Uterus (tissue), 2 donors: ENCODE measurements at regions not wholly inside any gene's neighbourhood (a gene's known extent, or its start where the extent isn't known, plus 50 kb on each side); places are given as distances from the start of the nearest gene placed in this dataset.

Experiments used
- POLR2A ChIP-seq, 2 donors: fragments of 450-650 bp; IDR thresholded peaks; one replicate each; pipeline ENCODE4 v1.6.1; 2016; ENCODE audit warnings: antibody characterized with exemption in 2 of 2, mild to moderate bottlenecking in 1 of 2, moderate library complexity in 1 of 2
- TF ChIP-seq, protein P1 (sequence below), 4 experiments: fragments of 200-600 bp in 2 of 4; fragments of 450-650 bp in 2 of 4; sonication (generic) in 2 of 4; IDR thresholded peaks; one replicate each; pipeline ENCODE4 v1.5.1; 2016 to 2019; ENCODE audit warnings: antibody characterized with exemption in 4 of 4, mild to moderate bottlenecking in 2 of 4, moderate library complexity in 1 of 4

- TF ChIP-seq, protein P1, sequence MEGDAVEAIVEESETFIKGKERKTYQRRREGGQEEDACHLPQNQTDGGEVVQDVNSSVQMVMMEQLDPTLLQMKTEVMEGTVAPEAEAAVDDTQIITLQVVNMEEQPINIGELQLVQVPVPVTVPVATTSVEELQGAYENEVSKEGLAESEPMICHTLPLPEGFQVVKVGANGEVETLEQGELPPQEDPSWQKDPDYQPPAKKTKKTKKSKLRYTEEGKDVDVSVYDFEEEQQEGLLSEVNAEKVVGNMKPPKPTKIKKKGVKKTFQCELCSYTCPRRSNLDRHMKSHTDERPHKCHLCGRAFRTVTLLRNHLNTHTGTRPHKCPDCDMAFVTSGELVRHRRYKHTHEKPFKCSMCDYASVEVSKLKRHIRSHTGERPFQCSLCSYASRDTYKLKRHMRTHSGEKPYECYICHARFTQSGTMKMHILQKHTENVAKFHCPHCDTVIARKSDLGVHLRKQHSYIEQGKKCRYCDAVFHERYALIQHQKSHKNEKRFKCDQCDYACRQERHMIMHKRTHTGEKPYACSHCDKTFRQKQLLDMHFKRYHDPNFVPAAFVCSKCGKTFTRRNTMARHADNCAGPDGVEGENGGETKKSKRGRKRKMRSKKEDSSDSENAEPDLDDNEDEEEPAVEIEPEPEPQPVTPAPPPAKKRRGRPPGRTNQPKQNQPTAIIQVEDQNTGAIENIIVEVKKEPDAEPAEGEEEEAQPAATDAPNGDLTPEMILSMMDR (IDR thresholded peaks at IDR 0.05) = no peak
- TF ChIP-seq POLR2A (IDR thresholded peaks at IDR 0.05) = no peak
These were observed 61.2 kb upstream of the CDC42BPA start for GRCh38 chr1:227379555-227379892.
